ENCODE measurements at regions not wholly inside any gene's neighbourhood (a gene's known extent, or its start where the extent isn't known, plus 50 kb on each side); places are given as distances from the start of the nearest gene placed in this dataset.

DNA sequence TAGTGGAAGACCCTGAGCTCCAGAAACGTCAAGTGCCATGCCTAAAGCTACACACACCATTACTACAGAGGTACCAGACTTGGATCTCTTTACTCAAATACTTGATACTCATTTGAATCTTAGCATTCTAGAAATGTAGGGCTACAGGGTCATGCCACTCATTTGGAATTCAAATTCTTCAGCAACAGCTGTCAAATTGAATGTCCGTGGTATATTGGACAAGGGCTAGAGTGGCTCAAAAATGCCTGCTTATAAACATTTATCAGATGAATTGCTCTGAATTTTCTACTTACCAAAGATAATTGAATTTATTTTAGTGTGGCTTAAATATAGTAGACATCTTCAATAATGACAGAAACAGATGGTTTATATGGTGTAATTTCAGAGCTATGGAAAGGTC is 669.7 kb downstream of the SLC4A3 start:
- no peak for ATAC-seq
- no peak overlapping the region for H3K4me3 Mint-ChIP-seq
- no peaks in the 10 kb centered on the region for H3K36me3 Mint-ChIP-seq
- no peaks in the 10 kb centered on the region for H3K4me1 Mint-ChIP-seq
- no peak for DNase-seq (ENCODE audit: low spot score in 2 of 2)
- H3K9me3 Mint-ChIP-seq: peaks cover 4% of the 10 kb centered on the region
- H3K27ac Mint-ChIP-seq: no peak overlapping the region

DNA sequence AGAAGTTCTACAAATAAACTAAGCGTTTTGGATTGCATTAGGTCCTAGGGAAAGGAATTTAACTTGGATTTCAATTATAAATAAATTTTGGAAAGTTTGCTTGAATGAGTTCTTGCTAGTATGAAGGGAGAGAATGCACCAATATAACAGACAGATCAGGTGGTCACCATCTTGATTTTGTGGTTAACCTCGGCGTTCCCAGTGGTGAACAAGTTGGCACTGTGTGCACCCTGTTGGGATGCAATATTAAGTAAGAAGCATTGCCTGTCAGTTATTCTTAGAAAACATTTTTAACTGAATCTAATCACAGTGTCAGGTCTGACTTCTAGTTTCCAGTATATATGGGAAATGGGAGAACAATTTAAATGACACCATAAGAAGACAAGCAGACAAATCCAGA is 673.4 kb downstream of the SLC4A3 start:
- Mint-ChIP-seq H3K4me1 (no peaks in the 10 kb centered on the region), H3K27ac (no peak overlapping the region), H3K9me3 (peaks cover 4% of the 10 kb centered on the region), H3K36me3 (no peaks in the 10 kb centered on the region), H3K4me3 (no peak overlapping the region)
- ATAC-seq (no peak), DNase-seq (ENCODE audit: low spot score in 2 of 2) (no peak)

- H3K27ac Mint-ChIP-seq: no peak overlapping the region
- peaks cover 4% of the 10 kb centered on the region for H3K9me3 Mint-ChIP-seq
- no peaks in the 10 kb centered on the region for H3K36me3 Mint-ChIP-seq
- H3K4me3 Mint-ChIP-seq: no peak overlapping the region
- no peak for DNase-seq (ENCODE audit: low spot score in 2 of 2)
- no peaks in the 10 kb centered on the region for H3K4me1 Mint-ChIP-seq
- ATAC-seq: no peak
Measured at GRCh38 chr2:220302756-220303155, 675.3 kb downstream of the SLC4A3 start.

DNA sequence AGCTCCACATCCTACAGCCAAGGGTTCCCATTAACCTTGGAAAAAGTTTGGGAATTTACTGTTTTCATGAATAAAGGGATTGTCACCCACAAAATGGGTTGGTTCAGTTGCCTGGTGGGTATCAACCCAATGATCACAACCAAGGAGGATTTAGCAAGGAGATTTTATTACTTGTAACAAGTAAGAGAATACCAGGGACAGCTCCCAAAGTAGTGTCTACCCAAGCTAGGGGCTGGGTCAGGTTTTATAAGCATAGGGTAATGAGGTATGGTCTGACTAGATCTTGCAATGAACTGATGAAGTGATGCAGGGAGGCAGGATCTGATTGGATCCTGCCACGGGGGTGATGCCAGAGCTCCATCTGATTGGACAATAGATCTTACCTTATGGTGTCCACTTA is 681.8 kb downstream of the SLC4A3 start:
- ATAC-seq (no peak), DNase-seq (ENCODE audit: low spot score in 2 of 2) (no peak)
- H3K9me3 Mint-ChIP-seq: peaks cover 3% of the 10 kb centered on the region
- H3K27ac Mint-ChIP-seq: no peak overlapping the region
- no peaks in the 10 kb centered on the region for H3K36me3 Mint-ChIP-seq
- no peak overlapping the region for H3K4me3 Mint-ChIP-seq
- H3K4me1 Mint-ChIP-seq: no peaks in the 10 kb centered on the region

DNA sequence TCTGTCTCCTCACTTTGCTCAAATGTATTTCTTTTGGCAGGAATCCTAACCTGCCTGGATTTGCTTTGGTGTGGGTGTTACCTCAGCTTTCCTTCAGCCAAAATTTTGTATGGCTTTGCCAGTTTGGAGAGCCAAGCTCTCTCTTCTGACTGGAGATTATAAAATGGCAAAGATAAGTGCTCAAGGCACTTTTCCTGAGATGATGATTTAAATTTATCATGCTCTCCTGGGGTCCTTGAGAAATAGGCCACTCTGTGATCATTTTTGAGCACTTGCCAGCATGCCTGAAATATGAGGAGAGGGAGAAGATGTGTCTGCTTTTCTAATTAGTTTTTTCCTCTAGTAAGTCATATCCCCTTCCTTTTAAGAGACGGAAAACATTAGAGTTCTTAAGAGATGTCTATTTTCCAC is 683.0 kb downstream of the SLC4A3 start:
- Mint-ChIP-seq H3K4me3 (no peak overlapping the region), H3K9me3 (peaks cover 3% of the 10 kb centered on the region), H3K4me1 (no peaks in the 10 kb centered on the region), H3K36me3 (no peaks in the 10 kb centered on the region), H3K27ac (no peak overlapping the region)
- no peak for DNase-seq (ENCODE audit: low spot score in 2 of 2)
- no peak for ATAC-seq

GRCh38 chr2:220315098-220315823 is 687.8 kb downstream of the SLC4A3 start:
- no peaks in the 10 kb centered on the region for H3K36me3 Mint-ChIP-seq
- no peaks in the 10 kb centered on the region for H3K4me1 Mint-ChIP-seq
- no peak overlapping the region for H3K27ac Mint-ChIP-seq
- no peak for DNase-seq (ENCODE audit: low spot score in 2 of 2)
- H3K4me3 Mint-ChIP-seq: no peak overlapping the region
- ATAC-seq: no peak
- peaks cover 7% of the 10 kb centered on the region for H3K9me3 Mint-ChIP-seq

- Mint-ChIP-seq H3K4me3 (no peak overlapping the region), H3K36me3 (no peaks in the 10 kb centered on the region), H3K4me1 (no peaks in the 10 kb centered on the region), H3K9me3 (peaks cover 13% of the 10 kb centered on the region), H3K27ac (no peak overlapping the region)
- ATAC-seq (no peak), DNase-seq (ENCODE audit: low spot score in 2 of 2) (no peak)
Measured at GRCh38 chr2:220318037-220318436, 690.6 kb downstream of the SLC4A3 start.

- Mint-ChIP-seq H3K36me3 (no peaks in the 10 kb centered on the region), H3K4me3 (no peak overlapping the region), H3K27ac (no peak overlapping the region), H3K9me3 (peaks cover 13% of the 10 kb centered on the region), H3K4me1 (no peaks in the 10 kb centered on the region)
- ATAC-seq (no peak), DNase-seq (ENCODE audit: low spot score in 2 of 2) (no peak)
Measured at GRCh38 chr2:220318508-220318907, 691.1 kb downstream of the SLC4A3 start.

- no peaks in the 10 kb centered on the region for H3K4me1 Mint-ChIP-seq
- no peak for ATAC-seq
- H3K9me3 Mint-ChIP-seq: peaks cover 10% of the 10 kb centered on the region
- no peaks in the 10 kb centered on the region for H3K36me3 Mint-ChIP-seq
- no peak for DNase-seq (ENCODE audit: low spot score in 2 of 2)
- H3K27ac Mint-ChIP-seq: no peak overlapping the region
- no peak overlapping the region for H3K4me3 Mint-ChIP-seq
Measured at GRCh38 chr2:220320326-220320725, 692.9 kb downstream of the SLC4A3 start.

DNA sequence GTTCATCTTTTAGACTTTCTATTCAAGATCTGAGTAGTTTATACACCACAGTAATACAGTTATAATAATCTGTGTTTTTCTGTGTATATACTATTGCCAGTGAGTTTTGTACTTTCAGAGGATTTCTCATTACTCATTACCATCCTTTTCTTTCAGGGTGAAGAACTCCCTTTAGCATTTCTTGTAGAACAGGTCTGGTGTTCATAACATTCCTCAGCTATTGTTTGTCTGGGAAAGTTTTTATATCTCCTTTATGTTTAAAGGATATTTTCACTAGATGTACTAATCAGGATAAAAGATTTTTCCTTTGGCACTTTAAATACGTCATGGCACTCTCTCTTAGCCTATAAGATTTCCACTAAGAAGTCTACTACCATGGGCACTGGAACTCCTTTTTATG is 705.5 kb downstream of the SLC4A3 start:
- Mint-ChIP-seq H3K9me3 (peaks cover 12% of the 10 kb centered on the region), H3K36me3 (no peaks in the 10 kb centered on the region), H3K4me3 (no peak overlapping the region), H3K27ac (no peak overlapping the region), H3K4me1 (no peaks in the 10 kb centered on the region)
- DNase-seq (ENCODE audit: low spot score in 2 of 2): no peak
- no peak for ATAC-seq

- no peak overlapping the region for H3K4me3 Mint-ChIP-seq
- peaks cover 12% of the 10 kb centered on the region for H3K9me3 Mint-ChIP-seq
- no peaks in the 10 kb centered on the region for H3K36me3 Mint-ChIP-seq
- no peaks in the 10 kb centered on the region for H3K4me1 Mint-ChIP-seq
- no peak for ATAC-seq
- H3K27ac Mint-ChIP-seq: no peak overlapping the region
- no peak for DNase-seq (ENCODE audit: low spot score in 2 of 2)
Measured at GRCh38 chr2:220334210-220334609, 706.8 kb downstream of the SLC4A3 start.

DNA sequence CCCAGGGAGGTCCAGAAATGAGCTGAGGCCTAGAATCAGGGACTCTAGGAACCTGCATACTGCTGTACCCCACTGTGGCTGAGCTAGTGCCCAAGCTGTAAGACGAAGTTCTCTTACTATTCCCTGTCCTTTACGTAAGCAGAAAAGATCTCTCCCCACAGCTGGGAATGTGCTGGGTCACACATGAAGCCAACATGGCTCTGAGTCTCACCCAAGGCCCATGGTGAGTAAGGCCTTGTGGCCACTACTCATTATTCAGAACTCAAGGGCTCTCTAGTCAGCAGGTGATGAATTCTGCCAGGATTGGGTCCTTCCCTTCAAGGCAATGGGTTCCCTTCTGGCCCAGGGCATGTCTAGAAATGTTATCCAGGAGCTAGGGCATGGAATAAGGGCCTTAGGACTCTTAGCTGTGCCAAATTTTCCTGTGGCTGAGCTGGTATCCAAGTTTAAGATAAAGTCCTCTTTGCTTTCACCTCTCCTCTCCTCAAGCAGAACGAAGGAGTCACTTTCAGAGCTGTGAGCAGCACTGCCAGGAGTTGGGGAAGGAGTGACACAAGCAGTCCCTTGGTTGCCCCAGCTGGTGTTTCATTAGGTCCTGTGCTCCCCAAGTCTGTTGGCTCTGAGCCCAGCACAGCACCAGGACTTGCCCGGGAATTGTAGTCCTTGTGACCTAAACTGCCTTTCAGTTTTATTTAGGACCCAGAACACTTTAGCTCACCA is 707.6 kb downstream of the SLC4A3 start:
- no peak overlapping the region for H3K27ac Mint-ChIP-seq
- no peaks in the 10 kb centered on the region for H3K36me3 Mint-ChIP-seq
- H3K9me3 Mint-ChIP-seq: peaks cover 12% of the 10 kb centered on the region
- H3K4me1 Mint-ChIP-seq: no peaks in the 10 kb centered on the region
- H3K4me3 Mint-ChIP-seq: no peak overlapping the region
- DNase-seq (ENCODE audit: low spot score in 2 of 2) (no peak), ATAC-seq (no peak)

GRCh38 chr2:220335591-220335915 is 708.1 kb downstream of the SLC4A3 start:
- Mint-ChIP-seq H3K27ac (no peak overlapping the region), H3K4me3 (no peak overlapping the region), H3K9me3 (peaks cover 12% of the 10 kb centered on the region), H3K36me3 (no peaks in the 10 kb centered on the region), H3K4me1 (no peaks in the 10 kb centered on the region)
- DNase-seq (ENCODE audit: low spot score in 2 of 2) (no peak), ATAC-seq (no peak)

GRCh38 chr2:220336771-220337170 is 709.3 kb downstream of the SLC4A3 start:
- no peaks in the 10 kb centered on the region for H3K4me1 Mint-ChIP-seq
- DNase-seq (ENCODE audit: low spot score in 2 of 2): no peak
- no peak for ATAC-seq
- peaks cover 9% of the 10 kb centered on the region for H3K9me3 Mint-ChIP-seq
- H3K27ac Mint-ChIP-seq: no peak overlapping the region
- no peaks in the 10 kb centered on the region for H3K36me3 Mint-ChIP-seq
- no peak overlapping the region for H3K4me3 Mint-ChIP-seq

DNA sequence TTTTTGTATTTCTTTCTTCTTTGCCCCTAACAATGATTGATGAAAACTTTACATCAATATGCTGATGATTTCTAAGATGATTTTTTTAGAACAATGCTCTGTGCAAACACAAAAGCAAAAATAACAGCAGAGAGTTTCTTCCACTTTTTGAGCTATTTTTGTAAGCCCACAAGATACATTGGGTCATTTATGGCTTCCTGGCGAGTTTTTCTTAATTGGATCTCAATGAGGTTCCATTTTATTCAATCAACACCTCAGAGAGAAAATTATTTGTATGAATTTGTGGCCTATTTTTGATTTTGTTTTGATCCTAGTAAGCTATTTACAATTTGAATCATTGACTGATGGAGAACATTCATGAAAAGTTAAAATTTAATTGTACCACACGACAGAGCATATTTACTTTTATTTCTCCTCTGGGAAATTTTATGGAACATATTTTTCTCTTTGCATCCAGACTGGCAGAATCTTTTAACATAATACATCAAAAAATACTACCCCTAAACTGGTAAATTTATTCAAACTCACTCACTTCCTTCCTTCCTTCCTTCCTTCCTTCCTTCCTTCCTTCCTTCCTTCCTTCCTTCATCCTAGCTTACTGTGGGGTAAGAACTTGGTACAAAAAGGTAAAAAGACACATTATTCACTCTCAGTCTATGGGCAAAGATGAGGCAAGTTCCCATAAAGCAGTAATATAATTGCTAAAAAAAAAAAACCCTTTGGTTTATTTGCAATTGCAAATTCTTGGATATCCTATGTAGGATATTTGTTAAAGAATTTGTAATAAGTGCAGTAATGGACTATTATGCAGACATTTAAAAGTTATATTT is 710.4 kb downstream of the SLC4A3 start:
- Mint-ChIP-seq H3K4me1 (no peaks in the 10 kb centered on the region), H3K27ac (no peak overlapping the region), H3K4me3 (no peak overlapping the region), H3K9me3 (peaks cover 9% of the 10 kb centered on the region), H3K36me3 (no peaks in the 10 kb centered on the region)
- ATAC-seq (no peak), DNase-seq (ENCODE audit: low spot score in 2 of 2) (no peak)

DNA sequence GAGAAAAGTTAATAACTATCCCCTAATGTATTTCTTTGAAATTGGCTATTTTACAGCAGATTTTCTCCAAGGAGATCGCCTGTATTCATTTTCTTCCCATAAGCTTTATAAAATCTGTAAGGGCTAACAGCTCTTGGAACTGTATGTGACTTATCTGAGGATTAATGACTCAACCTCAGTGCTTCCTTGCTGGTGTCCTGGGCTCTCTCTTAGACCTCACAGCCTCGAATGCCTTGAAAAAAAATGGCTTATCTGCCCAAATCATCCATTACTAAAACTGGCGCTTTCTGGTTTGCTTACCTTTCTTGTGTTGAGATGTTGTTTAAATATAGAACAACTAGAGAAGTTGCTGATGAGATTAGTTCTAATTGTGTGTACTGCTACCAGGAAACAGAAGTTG is 713.6 kb downstream of the SLC4A3 start:
- Mint-ChIP-seq H3K36me3 (no peaks in the 10 kb centered on the region), H3K9me3 (peaks cover 3% of the 10 kb centered on the region), H3K4me1 (no peaks in the 10 kb centered on the region), H3K4me3 (no peak overlapping the region), H3K27ac (no peak overlapping the region)
- ATAC-seq (no peak), DNase-seq (ENCODE audit: low spot score in 2 of 2) (no peak)

Measured in stimulated activated effector memory CD8-positive, alpha-beta T cell treated with anti-CD3 and anti-CD28 coated beads, Interleukin-12 subunit alpha, Interleukin-12 subunit beta, amount 100 ng/mL, for 72 hours (primary cell).